SU-DHL-6 (cell line): ENCODE measurements at regions not wholly inside any gene's neighbourhood (a gene's known extent, or its start where the extent isn't known, plus 50 kb on each side); places are given as distances from the start of the nearest gene placed in this dataset.

ENCODE experiments used
- H2AFZ ChIP-seq: fragments of 200-600 bp; sonication (generic); 2 replicates; pipeline ENCODE4 v1.6.1; 2014; ENCODE audit warnings: low read depth, mild to moderate bottlenecking, moderate library complexity, mixed read lengths, antibody characterized with exemption, low read length; ENCODE audit not compliant: severe bottlenecking
- H3F3A ChIP-seq: fragments of 200-600 bp; shearing (Covaris generic); 2 replicates; pipeline ENCODE4 v1.6.0; 2016; ENCODE audit warnings: antibody characterized with exemption, mild to moderate bottlenecking; ENCODE audit not compliant: insufficient read depth
- H3K27ac ChIP-seq: fragments of 200-600 bp; sonication (generic); 2 replicates; pipeline ENCODE4 v1.5.1; 2016; ENCODE audit warnings: low read depth, mild to moderate bottlenecking, low read length, moderate library complexity, mixed read lengths
- H3K27me3 ChIP-seq: fragments of 200-600 bp; sonication (generic), shearing (Covaris generic); 2 replicates; pipeline ENCODE4 v1.6.0; 2014; ENCODE audit warnings: mild to moderate bottlenecking, low read length
- H3K36me3 ChIP-seq: fragments of 200-600 bp; sonication (generic); 2 replicates; pipeline ENCODE4 v1.6.1; 2014; ENCODE audit warnings: mild to moderate bottlenecking, low read length, mixed read lengths
- H3K4me2 ChIP-seq: fragments of 300-600, 200-600 bp; shearing (Covaris generic), sonication (generic); 2 replicates; pipeline ENCODE4 v1.6.0; 2014; ENCODE audit warnings: low read length, low read depth, mild to moderate bottlenecking; ENCODE audit not compliant: poor library complexity, severe bottlenecking
- H3K4me3 ChIP-seq: fragments of 200-600 bp; sonication (generic); 2 replicates; pipeline ENCODE4 v1.5.1; 2014; ENCODE audit warnings: antibody characterized with exemption, low read length, mild to moderate bottlenecking, mixed read lengths; ENCODE audit not compliant: insufficient read depth, poor library complexity, severe bottlenecking
- H3K79me2 ChIP-seq: fragments of 200-600 bp; sonication (generic); 2 replicates; pipeline ENCODE4 v1.6.1; 2014; ENCODE audit warnings: mild to moderate bottlenecking, low read length, moderate library complexity; ENCODE audit not compliant: insufficient read depth
- H3K9ac ChIP-seq: fragments of 200-600 bp; sonication (generic); 2 replicates; pipeline ENCODE4 v1.7.0; 2014; ENCODE audit warnings: mild to moderate bottlenecking, low read length
- H3K9me2 ChIP-seq: fragments of 200-600 bp; sonication (generic); replicated peaks from 2 replicates; pipeline ENCODE4 v1.6.1; 2014; ENCODE audit warnings: low read length; ENCODE audit not compliant: insufficient read depth
- H3K9me3 ChIP-seq: fragments of 200-600 bp; sonication (generic); 2 replicates; pipeline ENCODE4 v1.6.1; 2014; ENCODE audit warnings: low read length, mixed read lengths; ENCODE audit not compliant: insufficient read depth
- H4K20me1 ChIP-seq: fragments of 200-600 bp; sonication (generic); 2 replicates; pipeline ENCODE4 v1.6.1; 2014; ENCODE audit warnings: low read depth, mild to moderate bottlenecking, antibody characterized with exemption, low read length, moderate library complexity, mixed read lengths
- CTCF ChIP-seq: fragments of 200-600 bp; sonication (generic); IDR thresholded peaks from one replicate; pipeline ENCODE4 v1.5.1; 2017; ENCODE audit warnings: antibody characterized with exemption, mild to moderate bottlenecking, low read length, moderate library complexity; ENCODE audit not compliant: insufficient read depth, poor library complexity, severe bottlenecking
- EZH2phosphoT487 ChIP-seq: fragments of 200-600 bp; sonication (generic), shearing (Covaris generic); conservative IDR thresholded peaks from 2 replicates; pipeline ENCODE4 v1.6.1; 2018; ENCODE audit warnings: mild to moderate bottlenecking, antibody characterized with exemption, low read length, moderate library complexity, mixed read lengths

DNA sequence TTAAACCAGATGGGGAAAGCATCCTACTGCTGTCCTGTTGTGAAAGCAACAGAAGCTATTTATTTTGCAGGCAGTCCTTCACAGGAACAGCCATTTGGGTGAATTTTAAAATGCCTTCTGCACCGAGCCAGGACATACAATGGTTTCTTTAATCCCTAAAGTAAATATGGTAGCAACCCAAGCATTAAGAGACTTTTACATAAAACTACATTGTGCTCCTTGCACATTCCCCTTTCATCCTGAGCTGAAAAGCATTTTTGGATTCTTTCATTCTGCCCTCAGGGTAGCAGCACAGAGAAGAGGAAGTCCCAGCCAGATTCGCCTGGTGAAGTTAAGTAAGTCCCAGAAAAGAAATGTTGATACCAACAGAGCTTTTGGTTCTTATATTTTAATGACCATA is 84.0 kb upstream of the FAM3C start:
- Histone ChIP-seq H3K4me2 (no peak overlapping the region), H3F3A (no peaks in the 10 kb centered on the region), H3K27ac (no peak overlapping the region), H3K9ac (no peak overlapping the region), H3K27me3 (no peaks in the 10 kb centered on the region), H2AFZ (no peak overlapping the region), H3K79me2 (no peaks in the 10 kb centered on the region), H3K9me2 (no peaks in the 10 kb centered on the region), H3K9me3 (no peaks in the 10 kb centered on the region), H3K36me3 (no peaks in the 10 kb centered on the region), H4K20me1 (no peaks in the 10 kb centered on the region), H3K4me3 (no peak overlapping the region)
- TF ChIP-seq CTCF (no peak), EZH2phosphoT487 (no peak)

DNA sequence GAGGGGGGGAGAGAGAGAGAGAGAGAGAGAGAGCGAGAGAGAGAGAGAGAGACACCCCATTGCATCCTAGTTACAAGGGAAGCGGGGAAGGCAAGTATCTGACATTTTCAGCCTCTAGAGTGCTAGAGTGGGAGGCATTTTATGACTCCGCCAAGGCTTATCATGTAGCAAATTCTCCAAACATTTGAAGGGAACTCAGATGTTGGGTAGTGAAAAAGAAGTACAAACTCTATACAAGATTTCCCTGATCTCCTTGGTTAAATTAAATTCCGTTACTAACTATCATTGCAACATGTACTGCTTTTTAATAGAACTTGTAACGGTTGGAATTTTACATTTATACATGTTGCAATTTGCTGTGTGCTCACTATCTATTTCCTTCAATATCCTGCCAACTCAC is 83.4 kb upstream of the FAM3C start:
- no peaks in the 10 kb centered on the region for H3K36me3 ChIP-seq
- H2AFZ ChIP-seq: no peak overlapping the region
- H3K4me3 ChIP-seq: no peak overlapping the region
- no peak overlapping the region for H3K4me2 ChIP-seq
- no peaks in the 10 kb centered on the region for H3K27me3 ChIP-seq
- H3F3A ChIP-seq: no peaks in the 10 kb centered on the region
- no peaks in the 10 kb centered on the region for H3K79me2 ChIP-seq
- H3K9ac ChIP-seq: no peak overlapping the region
- H4K20me1 ChIP-seq: no peaks in the 10 kb centered on the region
- H3K27ac ChIP-seq: no peak overlapping the region
- TF ChIP-seq EZH2phosphoT487 (no peak), CTCF (no peak)
- H3K9me3 ChIP-seq: no peaks in the 10 kb centered on the region
- no peaks in the 10 kb centered on the region for H3K9me2 ChIP-seq

DNA sequence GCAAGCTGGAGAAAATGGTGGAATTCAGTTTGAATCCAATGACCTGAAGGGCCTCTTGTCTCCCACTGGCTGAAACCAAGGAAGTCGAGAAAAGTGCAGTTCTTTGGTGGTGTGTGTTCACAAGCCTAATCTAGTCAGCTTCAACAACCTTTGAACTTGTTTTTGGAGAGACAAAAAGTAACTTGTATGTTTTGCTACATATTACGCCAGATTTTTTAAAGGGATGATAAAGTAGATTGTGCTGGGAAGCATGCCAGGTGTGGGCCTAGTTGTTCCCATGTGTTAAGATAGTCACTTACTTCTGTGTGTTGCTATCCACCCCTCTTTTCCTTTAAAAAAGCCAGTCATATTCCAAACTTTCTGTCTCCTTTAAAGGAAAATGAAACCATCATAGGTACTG is 79.7 kb upstream of the FAM3C start:
- Histone ChIP-seq H3K79me2 (no peaks in the 10 kb centered on the region), H4K20me1 (no peaks in the 10 kb centered on the region), H3K27ac (no peak overlapping the region), H3K9me3 (no peaks in the 10 kb centered on the region), H3F3A (no peaks in the 10 kb centered on the region), H3K4me3 (no peak overlapping the region), H3K9ac (no peak overlapping the region), H3K36me3 (no peaks in the 10 kb centered on the region), H3K9me2 (no peaks in the 10 kb centered on the region), H3K4me2 (no peak overlapping the region), H3K27me3 (no peaks in the 10 kb centered on the region), H2AFZ (no peak overlapping the region)
- TF ChIP-seq EZH2phosphoT487 (no peak), CTCF (no peak)

DNA sequence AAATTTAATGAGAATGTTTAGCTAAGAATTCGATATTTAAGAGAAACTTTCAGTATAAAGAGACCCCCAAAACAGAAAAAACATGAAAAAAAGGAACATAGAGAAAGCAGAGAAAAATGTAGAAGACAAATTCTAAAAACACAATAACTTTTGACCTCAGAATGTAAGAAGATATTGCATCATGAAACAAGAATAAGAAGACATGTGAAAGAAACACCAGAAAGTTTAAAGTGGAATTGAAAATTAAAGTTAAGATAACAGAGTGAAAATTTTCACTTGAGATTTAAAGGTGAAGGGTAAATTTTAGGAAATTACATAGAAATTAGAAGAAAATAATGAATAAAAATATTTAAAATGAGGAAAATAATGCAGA is 78.2 kb upstream of the FAM3C start:
- Histone ChIP-seq H3K9ac (no peak overlapping the region), H3K79me2 (no peaks in the 10 kb centered on the region), H4K20me1 (no peaks in the 10 kb centered on the region), H2AFZ (no peak overlapping the region), H3K27ac (no peak overlapping the region), H3K4me2 (no peak overlapping the region), H3K9me3 (no peaks in the 10 kb centered on the region), H3K27me3 (no peaks in the 10 kb centered on the region), H3F3A (no peaks in the 10 kb centered on the region), H3K36me3 (no peaks in the 10 kb centered on the region), H3K4me3 (no peak overlapping the region), H3K9me2 (no peaks in the 10 kb centered on the region)
- TF ChIP-seq EZH2phosphoT487: no peak
- no peak for TF ChIP-seq CTCF
